Prostate gland (tissue), 2 donors: ENCODE measurements at regions not wholly inside any gene's neighbourhood (a gene's known extent, or its start where the extent isn't known, plus 50 kb on each side); places are given as distances from the start of the nearest gene placed in this dataset.

Experiments
- DNase-seq: peaks from one replicate; pipeline ENCODE4 v3.0.0-alpha.2; 2019; ENCODE audit warnings: low spot score
- H3K27ac ChIP-seq, 2 donors: fragments of 200-600 bp; sonication (generic); 2 replicates each; pipeline ENCODE4 v1.5.1; 2017 to 2019
- H3K27me3 ChIP-seq: fragments of 200-600 bp; sonication (generic); replicated peaks from 2 replicates; pipeline ENCODE4 v1.5.1; 2019; ENCODE audit not compliant: insufficient read depth
- H3K36me3 ChIP-seq, 2 donors: fragments of 200-600 bp; sonication (generic); 1 replicate in 1 of 2; 2 replicates in 1 of 2; pipeline versions ENCODE4 v1.5.1 to v1.8.1; 2017 to 2019
- H3K4me1 ChIP-seq: fragments of 200-600 bp; sonication (generic); replicated peaks from 2 replicates; pipeline ENCODE4 v1.5.1; 2019
- H3K4me3 ChIP-seq, 2 donors: fragments of 200-600 bp; sonication (generic); 2 replicates each; pipeline ENCODE4 v1.5.1; 2017 to 2019
- H3K9me3 ChIP-seq: fragments of 200-600 bp; sonication (generic); 2 replicates; pipeline ENCODE4 v1.5.1; 2017
- CTCF ChIP-seq, 4 experiments: fragments of 200-600 bp in 2 of 4; fragments of 450-650 bp in 2 of 4; sonication (generic) in 2 of 4; IDR thresholded peaks; 1 replicate in 3 of 4; 2 replicates in 1 of 4; pipeline ENCODE4 v1.5.1; 2016 to 2019; ENCODE audit warnings: antibody characterized with exemption in 4 of 4, mild to moderate bottlenecking in 2 of 4, moderate library complexity in 2 of 4
- POLR2A ChIP-seq: fragments of 450-650 bp; IDR thresholded peaks from one replicate; pipeline ENCODE4 v1.6.1; 2016; ENCODE audit warnings: antibody characterized with exemption, mild to moderate bottlenecking
- POLR2AphosphoS5 ChIP-seq: sonication (generic); formaldehyde crosslinking; IDR thresholded peaks from one replicate; pipeline ENCODE4 v1.6.1; 2017; ENCODE audit warnings: antibody characterized with exemption
- WGBS: methylation state at CpG from one replicate; pipeline ENCODE4 v1.1.5; 2018; 5-methylcytosine and 5-hydroxymethylcytosine counted together
- intact Hi-C: fragments of 100-400 bp; cut with DNase I; formaldehyde crosslinking; loops from one replicate; pipeline ENCODE4 v1.14.2; 2022

DNA sequence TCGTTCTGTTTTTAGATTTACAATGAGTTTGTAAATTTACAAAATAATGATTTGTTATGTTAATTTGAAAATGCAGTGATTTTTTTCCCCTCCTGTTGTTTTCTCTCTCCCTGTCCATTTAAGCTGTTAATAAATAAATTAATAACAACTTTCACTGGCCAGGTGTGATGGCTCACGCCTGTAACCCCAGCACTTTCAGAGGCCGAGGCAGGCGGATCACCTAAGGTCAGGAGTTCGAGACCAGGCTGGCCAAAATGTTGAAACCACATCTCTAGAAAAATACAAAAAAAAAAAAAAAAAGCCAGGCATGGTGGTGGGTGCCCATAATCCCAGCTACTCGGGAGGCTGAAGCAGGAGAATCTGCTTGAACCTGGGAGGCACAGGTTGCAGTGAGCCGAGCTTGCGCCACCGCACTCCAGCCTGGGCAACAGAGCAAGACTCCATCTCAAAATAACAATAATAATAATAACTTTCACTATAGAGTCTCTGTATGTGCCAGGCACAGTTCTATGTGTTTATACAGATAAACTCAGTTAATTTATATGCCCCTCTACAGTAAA, 229.2 kb upstream of the ARGLU1 start:
- Histone ChIP-seq H3K27me3 (no peaks in the 10 kb centered on the region), H3K9me3 (no peaks in the 10 kb centered on the region), H3K27ac (no peak overlapping the region), H3K4me1 (no peaks in the 10 kb centered on the region), H3K4me3 (no peak overlapping the region), H3K36me3 (no peaks in the 10 kb centered on the region)
- intact Hi-C loops: no loop called here
- TF ChIP-seq POLR2A (no peak), POLR2AphosphoS5 (no peak), CTCF (IDR thresholded peaks at IDR 0.05) (no peak)
- no peak for DNase-seq
- WGBS: 92% methylated on average over 9 of the region's 9 CpGs

- H3K36me3 ChIP-seq: no peaks in the 10 kb centered on the region
- TF ChIP-seq POLR2AphosphoS5 (no peak), CTCF (IDR thresholded peaks at IDR 0.05) (no peak), POLR2A (no peak)
- no peak overlapping the region for H3K27ac ChIP-seq
- WGBS: 55% methylated on average over 16 of the region's 16 CpGs
- no peaks in the 10 kb centered on the region for H3K4me1 ChIP-seq
- no peak for DNase-seq
- H3K9me3 ChIP-seq: no peaks in the 10 kb centered on the region
- no peaks in the 10 kb centered on the region for H3K27me3 ChIP-seq
- no peak overlapping the region for H3K4me3 ChIP-seq
- intact Hi-C loops: no loop called here
These were observed 228.5 kb upstream of the ARGLU1 start for GRCh38 chr13:106796280-106797047.

- TF ChIP-seq POLR2A: no peak
- H3K4me1 ChIP-seq: no peaks in the 10 kb centered on the region
- no peak overlapping the region for H3K4me3 ChIP-seq
- intact Hi-C loops: no loop called here
- WGBS: 60% methylated on average over 9 of the region's 9 CpGs
- no peaks in the 10 kb centered on the region for H3K27me3 ChIP-seq
- no peak overlapping the region for H3K27ac ChIP-seq
- no peak for DNase-seq
- no peaks in the 10 kb centered on the region for H3K9me3 ChIP-seq
- H3K36me3 ChIP-seq: no peaks in the 10 kb centered on the region
These were observed 227.9 kb upstream of the ARGLU1 start for GRCh38 chr13:106795847-106796246.

DNA sequence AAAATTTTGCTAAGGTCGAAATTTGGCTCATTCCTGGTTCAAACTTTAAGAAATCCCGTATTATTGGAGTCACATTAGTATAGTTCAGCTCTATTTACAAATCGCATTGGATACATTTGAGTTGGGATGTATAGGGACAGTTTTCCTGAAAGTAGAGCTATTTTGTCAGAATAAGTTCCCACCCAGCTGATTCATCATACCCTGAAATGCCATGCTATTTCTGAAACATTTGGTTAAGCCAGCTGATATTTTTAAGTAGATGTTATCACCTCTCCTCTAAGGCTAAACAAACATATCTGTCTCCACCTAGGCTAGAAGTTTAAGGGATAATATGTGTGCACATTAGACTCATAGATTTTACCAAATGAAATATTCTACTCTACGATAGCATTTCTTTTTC, 226.2 kb upstream of the ARGLU1 start:
- H3K4me1 ChIP-seq: no peaks in the 10 kb centered on the region
- no peak overlapping the region for H3K4me3 ChIP-seq
- H3K27ac ChIP-seq: no peak overlapping the region
- no peaks in the 10 kb centered on the region for H3K9me3 ChIP-seq
- H3K36me3 ChIP-seq: no peaks in the 10 kb centered on the region
- 62% methylated on average over 4 of the region's 4 CpGs for WGBS
- intact Hi-C loops: no loop called here
- no peak for TF ChIP-seq POLR2A
- TF ChIP-seq POLR2AphosphoS5: no peak
- no peak for TF ChIP-seq CTCF (IDR thresholded peaks at IDR 0.05)
- H3K27me3 ChIP-seq: no peaks in the 10 kb centered on the region
- DNase-seq: no peak

DNA sequence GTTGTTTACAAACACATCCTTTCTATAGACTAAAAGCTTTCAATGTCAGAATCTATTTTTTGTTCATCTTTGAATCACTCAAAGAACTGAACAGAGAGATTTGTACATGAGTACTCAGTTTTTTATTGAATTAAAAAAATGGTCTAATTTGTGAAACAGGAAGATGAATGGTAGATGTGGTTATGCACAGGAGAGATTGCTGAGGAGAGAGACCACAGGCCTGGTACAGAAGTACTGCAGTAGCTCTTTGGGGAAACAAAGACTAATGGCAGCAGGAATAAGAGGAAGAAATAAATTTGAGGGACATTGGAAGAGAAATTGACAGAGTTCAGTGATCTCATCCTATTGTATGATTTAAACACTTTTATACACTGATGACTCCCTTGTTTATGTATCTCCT, 222.0 kb upstream of the ARGLU1 start:
- intact Hi-C loops: no loop called here

More for the DNA sequence above, 222.0 kb upstream of the ARGLU1 start:
- H3K4me1 ChIP-seq: no peaks in the 10 kb centered on the region
- H3K27ac ChIP-seq: no peak overlapping the region
- no peaks in the 10 kb centered on the region for H3K36me3 ChIP-seq
- no peaks in the 10 kb centered on the region for H3K9me3 ChIP-seq
- no peak for DNase-seq
- no peaks in the 10 kb centered on the region for H3K27me3 ChIP-seq
- no peak overlapping the region for H3K4me3 ChIP-seq
- TF ChIP-seq POLR2A (no peak), CTCF (IDR thresholded peaks at IDR 0.05) (no peak), POLR2AphosphoS5 (no peak)
